IMR-90 (cell line): ENCODE measurements at regions not wholly inside any gene's neighbourhood (a gene's known extent, or its start where the extent isn't known, plus 50 kb on each side); places are given as distances from the start of the nearest gene placed in this dataset.

ENCODE experiments used
- ATAC-seq: fragments of 200-7000 bp; cut with Tn5 transposase; 2 replicates; pipeline ENCODE4 v1.9.1; 2020; ENCODE audit warnings: low read depth, mild to moderate bottlenecking, moderate library complexity
- BruUV-seq: library from RNA; stranded (reverse); fragments of 400-500 nt; replicated peaks from 2 replicates; lab custom pipeline; 2021; lab: Mats Ljungman, UMichigan
- CTCF ChIA-PET: fragments of 300-600 bp; formaldehyde crosslinking; extraction: SDS; loops from one replicate; lab custom pipeline; 2021; ENCODE audit warnings: antibody characterized with exemption; lab: Yijun Ruan, JAX
- POLR2A ChIA-PET: fragments of 300-600 bp; sonication (Branson Sonifier 250); formaldehyde crosslinking; loops from one replicate; lab custom pipeline; 2022; ENCODE audit warnings: antibody characterized with exemption; ENCODE audit not compliant: unreplicated experiment; lab: Charles Lee
- DNase-seq: peaks from one replicate; pipeline ENCODE4 v3.0.0; 2013
- H2AFZ ChIP-seq: replicated peaks from 2 replicates; pipeline ENCODE3; 2013; ENCODE audit warnings: low read length, mild to moderate bottlenecking; ENCODE audit not compliant: poor library complexity
- H2AK5ac ChIP-seq: 2 replicates; pipeline ENCODE4 v1.6.1; 2013; ENCODE audit warnings: low read depth, low read length, inconsistent platforms
- H2AK9ac ChIP-seq: replicated peaks from 2 replicates; pipeline ENCODE3; 2013; ENCODE audit warnings: mild to moderate bottlenecking, low read depth, low read length, moderate library complexity; ENCODE audit not compliant: poor library complexity
- H2BK120ac ChIP-seq: 2 replicates; pipeline ENCODE4 v1.6.1; 2013; ENCODE audit warnings: low read depth, low read length, inconsistent platforms
- H2BK15ac ChIP-seq: 3 replicates; pipeline ENCODE4 v1.6.1; 2013; ENCODE audit warnings: low read depth, low read length, inconsistent platforms
- H2BK20ac ChIP-seq: 2 replicates; pipeline ENCODE4 v1.6.1; 2013; ENCODE audit warnings: low read depth, mild to moderate bottlenecking, inconsistent platforms, low read length, moderate library complexity
- H2BK5ac ChIP-seq: 2 replicates; pipeline ENCODE4 v1.6.1; 2013; ENCODE audit warnings: mild to moderate bottlenecking, low read depth, low read length, inconsistent platforms; ENCODE audit not compliant: poor library complexity, severe bottlenecking
- H3K14ac ChIP-seq: replicated peaks from 2 replicates; pipeline ENCODE4 v1.6.1; 2013; ENCODE audit warnings: low read depth, low read length, inconsistent platforms
- H3K18ac ChIP-seq: 2 replicates; pipeline ENCODE4 v1.6.1; 2013; ENCODE audit warnings: low read depth, low read length, control low read depth
- H3K23ac ChIP-seq: 2 replicates; pipeline ENCODE4 v1.6.1; 2013; ENCODE audit warnings: low read depth, low read length, inconsistent platforms
- H3K27ac ChIP-seq: 2 replicates; pipeline ENCODE4 v1.5.1; 2013; ENCODE audit warnings: mild to moderate bottlenecking, control low read depth, low read length; ENCODE audit not compliant: insufficient read depth
- H3K27me3 ChIP-seq: 2 replicates; pipeline ENCODE4 v1.6.1; 2013; ENCODE audit warnings: low read length; ENCODE audit not compliant: control insufficient read depth, insufficient read depth
- H3K36me3 ChIP-seq: 2 replicates; pipeline ENCODE4 v1.6.1; 2013; ENCODE audit warnings: low read length, mixed read lengths; ENCODE audit not compliant: control insufficient read depth, insufficient read depth
- H3K4ac ChIP-seq: 2 replicates; pipeline ENCODE4 v1.6.1; 2013; ENCODE audit warnings: low read depth, low read length, inconsistent platforms
- H3K4me1 ChIP-seq: 2 replicates; pipeline ENCODE4 v1.6.1; 2013; ENCODE audit warnings: low read length, mixed read lengths; ENCODE audit not compliant: control insufficient read depth, insufficient read depth
- H3K4me2 ChIP-seq: 2 replicates; pipeline ENCODE4 v1.6.1; 2013; ENCODE audit warnings: low read depth, mild to moderate bottlenecking, control low read depth, low read length, moderate library complexity
- H3K4me3 ChIP-seq: 2 replicates; pipeline ENCODE4 v1.5.1; 2013; ENCODE audit warnings: low read depth, mild to moderate bottlenecking, control low read depth, low read length, moderate library complexity; ENCODE audit not compliant: insufficient read depth
- H3K56ac ChIP-seq: 2 replicates; pipeline ENCODE4 v1.6.1; 2013; ENCODE audit warnings: low read length, inconsistent platforms; ENCODE audit not compliant: insufficient read depth; ENCODE audit errors: extremely low read depth
- H3K79me1 ChIP-seq, 2 experiments: 2 replicates each; pipeline ENCODE4 v1.6.1; 2013; ENCODE audit warnings: low read length in 2 of 2, inconsistent platforms in 1 of 2, low read depth in 1 of 2
- H3K9ac ChIP-seq: 2 replicates; pipeline ENCODE4 v1.6.1; 2013; ENCODE audit warnings: low read depth, low read length, control low read depth
- H3K9me1 ChIP-seq: 2 replicates; pipeline ENCODE4 v1.6.1; 2013; ENCODE audit warnings: low read length, inconsistent platforms; ENCODE audit not compliant: insufficient read depth
- H3K9me3 ChIP-seq: 2 replicates; pipeline ENCODE4 v1.6.1; 2013; ENCODE audit warnings: low read length; ENCODE audit not compliant: control insufficient read depth, insufficient read depth
- H4K20me1 ChIP-seq: 2 replicates; pipeline ENCODE4 v1.6.1; 2013; ENCODE audit warnings: low read length, inconsistent platforms; ENCODE audit not compliant: insufficient read depth
- H4K5ac ChIP-seq: 2 replicates; pipeline ENCODE4 v1.6.1; 2013; ENCODE audit warnings: mild to moderate bottlenecking, low read depth, low read length, control low read depth
- H4K8ac ChIP-seq, 2 experiments: 2 replicates each; pipeline ENCODE4 v1.6.1; 2013; ENCODE audit warnings: low read depth in 2 of 2, low read length in 2 of 2, control low read depth in 1 of 2, inconsistent platforms in 1 of 2
- H4K91ac ChIP-seq: 2 replicates; pipeline ENCODE4 v1.6.1; 2013; ENCODE audit warnings: low read depth, low read length, inconsistent platforms; ENCODE audit not compliant: insufficient read depth
- BHLHE40 ChIP-seq: fragments of 150-350 bp; IDR thresholded peaks from 2 replicates; pipeline ENCODE4 v1.6.1; 2016; ENCODE audit warnings: mild to moderate bottlenecking, low read depth, low read length
- CEBPB ChIP-seq: IDR thresholded peaks from 2 replicates; pipeline ENCODE4 v1.6.1; 2012; ENCODE audit warnings: low read depth, low read length, improper control_type of control experiment
- CHD1 ChIP-seq: IDR thresholded peaks from 2 replicates; pipeline ENCODE4 v1.6.1; 2012; ENCODE audit warnings: low read depth, low read length, improper control_type of control experiment
- FOS ChIP-seq: fragments of 150-350 bp; IDR thresholded peaks from 2 replicates; pipeline ENCODE4 v1.6.1; 2016; ENCODE audit warnings: low read depth, low read length
- MAFK ChIP-seq: IDR thresholded peaks from 2 replicates; pipeline ENCODE4 v1.6.1; 2012; ENCODE audit warnings: low read depth, low read length, improper control_type of control experiment
- MAZ ChIP-seq: IDR thresholded peaks from 2 replicates; pipeline ENCODE4 v1.6.1; 2012; ENCODE audit warnings: low read depth, mild to moderate bottlenecking, low read length, improper control_type of control experiment, moderate library complexity, borderline replicate concordance
- MXI1 ChIP-seq: IDR thresholded peaks from 2 replicates; pipeline ENCODE4 v1.6.1; 2012; ENCODE audit warnings: low read depth, mild to moderate bottlenecking, low read length, moderate library complexity, borderline replicate concordance
- NFE2L2 ChIP-seq: fragments of 150-350 bp; IDR thresholded peaks from 2 replicates; pipeline ENCODE4 v1.6.1; 2016; ENCODE audit warnings: low read depth, mild to moderate bottlenecking, low read length
- POLR2A ChIP-seq: IDR thresholded peaks from 2 replicates; pipeline ENCODE4 v1.6.1; 2012; ENCODE audit warnings: mild to moderate bottlenecking, low read depth, low read length
- RCOR1 ChIP-seq: IDR thresholded peaks from 2 replicates; pipeline ENCODE4 v1.6.1; 2012; ENCODE audit warnings: mild to moderate bottlenecking, low read length, improper control_type of control experiment; ENCODE audit not compliant: insufficient replicate concordance
- RFX5 ChIP-seq: IDR thresholded peaks from 2 replicates; pipeline ENCODE4 v1.8.0; 2012; ENCODE audit warnings: low read depth, mild to moderate bottlenecking, low read length, moderate library complexity
- WGBS, 2 experiments: methylation state at CpG; one replicate each; pipeline versions ENCODE4 v1.1.5 to v1.1.7; 2013; ENCODE audit warnings: missing lambda C conversion rate in 2 of 2; ENCODE audit not compliant: insufficient read length in 1 of 2; ENCODE audit errors: extremely low coverage in 2 of 2; 5-methylcytosine and 5-hydroxymethylcytosine counted together
- dilution Hi-C: fragments of 300-500 bp; cut with HindIII; formaldehyde crosslinking; loops from one replicate; pipeline ENCODE4 v1.14.3; 2018; ENCODE audit warnings: low sequenced_read_pairs; ENCODE audit not compliant: unreplicated experiment
- in situ Hi-C: fragments of 300-500 bp; cut with MboI; formaldehyde crosslinking; loops from 3 replicates; pipeline ENCODE4 v1.14.3; 2019; ENCODE audit warnings: low sequenced_read_pairs, inconsistent platforms, mixed read lengths
- intact Hi-C: fragments of 100-400 bp; cut with micrococcal nuclease; formaldehyde crosslinking; loops from 2 replicates; pipeline ENCODE4 v1.10.0; 2022
- TF ChIP-seq, protein P1 (sequence below): fragments of 150-350 bp; IDR thresholded peaks from 2 replicates; pipeline ENCODE4 v1.6.1; 2016; ENCODE audit warnings: low read depth, mild to moderate bottlenecking, low read length, moderate library complexity, borderline replicate concordance
- TF ChIP-seq, protein P2 (sequence below): conservative IDR thresholded peaks from 2 replicates; pipeline ENCODE4 v1.5.1; 2012; ENCODE audit warnings: mild to moderate bottlenecking, low read depth, low read length, improper control_type of control experiment
- TF ChIP-seq, protein P3 (sequence below): fragments of 150-350 bp; IDR thresholded peaks from 2 replicates; pipeline ENCODE4 v1.6.1; 2017; ENCODE audit warnings: mild to moderate bottlenecking, antibody characterized with exemption, low read length, low read depth

DNA sequence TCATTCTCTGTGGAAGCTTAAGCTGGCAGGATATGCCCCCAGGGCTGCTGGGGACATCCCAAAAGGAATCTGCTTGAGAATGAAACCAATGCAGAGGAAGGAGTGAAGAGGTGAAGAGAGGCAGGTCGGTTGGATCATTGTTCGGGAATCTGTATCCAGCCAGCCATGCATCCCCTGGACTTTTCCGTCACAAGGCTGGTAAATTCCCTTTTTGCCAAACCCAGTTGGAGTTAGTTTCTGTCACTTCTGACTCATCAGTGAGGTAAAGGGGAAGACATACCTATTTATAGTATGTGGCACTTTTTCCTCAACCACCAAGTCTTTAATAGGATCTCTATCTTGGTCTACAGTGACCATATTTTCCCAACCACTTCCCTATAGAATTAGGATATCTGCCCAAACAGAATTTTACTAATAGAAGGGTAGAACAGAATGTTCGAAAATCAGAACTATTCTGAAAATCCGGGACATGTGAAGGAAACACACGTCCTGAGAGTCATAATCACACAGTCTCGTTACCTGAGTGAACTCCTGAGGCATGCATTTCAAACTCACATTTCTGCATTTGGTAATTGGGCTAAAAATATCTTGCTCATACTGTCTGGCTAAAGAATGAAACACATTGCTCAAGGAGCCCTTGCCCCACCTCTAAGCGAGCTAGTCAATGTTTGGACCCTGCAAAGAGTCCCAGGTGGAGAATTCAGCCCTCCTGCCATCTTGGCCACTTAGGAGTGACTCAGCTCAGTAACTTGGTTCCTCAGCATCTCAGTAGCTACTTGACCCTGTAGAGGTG lies 289.7 kb upstream of the ADAMTS9 start (continued):
- no peak for TF ChIP-seq BHLHE40

DNA sequence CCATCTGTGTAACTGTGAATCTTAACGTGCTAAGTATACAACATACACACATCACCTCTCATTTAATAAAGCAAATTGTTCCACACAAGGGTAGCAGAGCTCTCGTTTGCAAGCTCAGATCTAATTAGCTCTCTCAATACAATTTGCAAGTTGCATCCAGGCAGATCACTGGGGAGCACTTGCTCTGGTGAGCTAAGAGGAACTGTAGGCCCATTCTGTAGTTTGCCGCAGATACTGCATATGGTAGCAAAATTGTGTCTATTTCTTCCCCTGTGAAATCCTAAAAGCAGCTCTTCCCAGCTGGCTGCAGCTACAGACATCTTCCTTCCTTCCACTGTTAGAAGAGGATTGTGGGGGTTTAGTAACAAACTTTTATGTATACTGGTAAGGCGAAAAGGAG lies 288.7 kb upstream of the ADAMTS9 start:
- no peak overlapping the region for H4K5ac ChIP-seq
- H3K4me3 ChIP-seq = no peak overlapping the region
- no peak overlapping the region for H3K18ac ChIP-seq
- no peak overlapping the region for H2BK20ac ChIP-seq
- H3K4me1 ChIP-seq = peaks cover 4% of the 10 kb centered on the region; the same call in 1 of the 2 replicates
- in situ Hi-C loops = no loop called here
- no peaks in the 10 kb centered on the region for H3K9me3 ChIP-seq
- no peak overlapping the region for H2AK5ac ChIP-seq
- no peak overlapping the region for H2BK15ac ChIP-seq
- no peak overlapping the region for H2BK5ac ChIP-seq
- H3K14ac ChIP-seq = no peak overlapping the region
- no peak overlapping the region for H4K91ac ChIP-seq
- no peak overlapping the region for H2BK120ac ChIP-seq
- H3K4ac ChIP-seq = no peak overlapping the region
- DNase-seq = no peak
- H4K8ac ChIP-seq = no peak overlapping the region
- POLR2A ChIA-PET = no interaction called here
- no peak overlapping the region for H3K23ac ChIP-seq
- ATAC-seq = no peak
- H3K4me2 ChIP-seq = no peak overlapping the region
- H4K20me1 ChIP-seq = no peaks in the 10 kb centered on the region
- no peak overlapping the region for H2AFZ ChIP-seq
- no peaks in the 10 kb centered on the region for H3K27me3 ChIP-seq
- BruUV-seq = no TSS peak
- no peak overlapping the region for H3K56ac ChIP-seq
- no peak overlapping the region for H3K27ac ChIP-seq
- H3K9me1 ChIP-seq = peaks cover 3% of the 10 kb centered on the region; the same call in 1 of the 2 replicates
- H3K9ac ChIP-seq = no peak overlapping the region
- dilution Hi-C loops = no loop called here
- H2AK9ac ChIP-seq = no peak overlapping the region
- intact Hi-C loops = no loop called here
- H3K36me3 ChIP-seq = no peaks in the 10 kb centered on the region
- no CpG with 5 or more reads among the region's 4 CpGs for WGBS, 2 experiments
- no peaks in the 10 kb centered on the region for H3K79me1 ChIP-seq
- CTCF ChIA-PET = no interaction called here
- TF ChIP-seq FOS (no peak), POLR2A (no peak), RCOR1 (no peak), MXI1 (no peak), RFX5 (no peak), CEBPB (no peak), MAFK (no peak), NFE2L2 (no peak), CHD1 (no peak), BHLHE40 (no peak), MAZ (no peak)
- TF ChIP-seq, protein P1, sequence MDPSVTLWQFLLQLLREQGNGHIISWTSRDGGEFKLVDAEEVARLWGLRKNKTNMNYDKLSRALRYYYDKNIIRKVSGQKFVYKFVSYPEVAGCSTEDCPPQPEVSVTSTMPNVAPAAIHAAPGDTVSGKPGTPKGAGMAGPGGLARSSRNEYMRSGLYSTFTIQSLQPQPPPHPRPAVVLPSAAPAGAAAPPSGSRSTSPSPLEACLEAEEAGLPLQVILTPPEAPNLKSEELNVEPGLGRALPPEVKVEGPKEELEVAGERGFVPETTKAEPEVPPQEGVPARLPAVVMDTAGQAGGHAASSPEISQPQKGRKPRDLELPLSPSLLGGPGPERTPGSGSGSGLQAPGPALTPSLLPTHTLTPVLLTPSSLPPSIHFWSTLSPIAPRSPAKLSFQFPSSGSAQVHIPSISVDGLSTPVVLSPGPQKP = no peak
- TF ChIP-seq, protein P2, sequence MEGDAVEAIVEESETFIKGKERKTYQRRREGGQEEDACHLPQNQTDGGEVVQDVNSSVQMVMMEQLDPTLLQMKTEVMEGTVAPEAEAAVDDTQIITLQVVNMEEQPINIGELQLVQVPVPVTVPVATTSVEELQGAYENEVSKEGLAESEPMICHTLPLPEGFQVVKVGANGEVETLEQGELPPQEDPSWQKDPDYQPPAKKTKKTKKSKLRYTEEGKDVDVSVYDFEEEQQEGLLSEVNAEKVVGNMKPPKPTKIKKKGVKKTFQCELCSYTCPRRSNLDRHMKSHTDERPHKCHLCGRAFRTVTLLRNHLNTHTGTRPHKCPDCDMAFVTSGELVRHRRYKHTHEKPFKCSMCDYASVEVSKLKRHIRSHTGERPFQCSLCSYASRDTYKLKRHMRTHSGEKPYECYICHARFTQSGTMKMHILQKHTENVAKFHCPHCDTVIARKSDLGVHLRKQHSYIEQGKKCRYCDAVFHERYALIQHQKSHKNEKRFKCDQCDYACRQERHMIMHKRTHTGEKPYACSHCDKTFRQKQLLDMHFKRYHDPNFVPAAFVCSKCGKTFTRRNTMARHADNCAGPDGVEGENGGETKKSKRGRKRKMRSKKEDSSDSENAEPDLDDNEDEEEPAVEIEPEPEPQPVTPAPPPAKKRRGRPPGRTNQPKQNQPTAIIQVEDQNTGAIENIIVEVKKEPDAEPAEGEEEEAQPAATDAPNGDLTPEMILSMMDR = no peak
- TF ChIP-seq, protein P3, sequence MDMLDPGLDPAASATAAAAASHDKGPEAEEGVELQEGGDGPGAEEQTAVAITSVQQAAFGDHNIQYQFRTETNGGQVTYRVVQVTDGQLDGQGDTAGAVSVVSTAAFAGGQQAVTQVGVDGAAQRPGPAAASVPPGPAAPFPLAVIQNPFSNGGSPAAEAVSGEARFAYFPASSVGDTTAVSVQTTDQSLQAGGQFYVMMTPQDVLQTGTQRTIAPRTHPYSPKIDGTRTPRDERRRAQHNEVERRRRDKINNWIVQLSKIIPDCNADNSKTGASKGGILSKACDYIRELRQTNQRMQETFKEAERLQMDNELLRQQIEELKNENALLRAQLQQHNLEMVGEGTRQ = no peak
